ENCODE measurements at regions not wholly inside any gene's neighbourhood (a gene's known extent, or its start where the extent isn't known, plus 50 kb on each side); places are given as distances from the start of the nearest gene placed in this dataset.

DNA sequence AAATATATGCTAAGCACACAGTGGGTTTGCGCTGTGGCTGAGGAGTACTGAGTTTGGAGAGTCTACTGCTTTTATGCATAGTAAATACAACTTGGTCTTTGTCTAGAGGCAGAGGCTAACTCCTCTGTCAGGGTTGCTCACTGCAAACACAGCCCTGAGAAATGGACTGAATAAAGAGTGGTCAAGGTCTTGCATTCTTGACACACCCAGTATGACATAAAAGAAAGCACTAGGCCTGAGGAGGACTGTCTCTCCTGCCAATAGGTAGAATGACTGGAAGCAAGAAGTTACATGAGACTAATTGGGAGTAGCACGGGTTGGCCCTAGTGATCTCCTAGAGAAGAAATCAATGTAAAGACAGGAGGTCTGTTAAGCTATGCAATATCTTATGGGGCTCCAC lies 367.2 kb upstream of the B3GALT2 start:
- peaks cover 5 to 7% of the 10 kb centered on the region in 2 donors for H3K9me3 Mint-ChIP-seq
- DNase-seq, result no peak
- no peak for ATAC-seq
- peaks cover 4% of the 10 kb centered on the region for H3K4me1 Mint-ChIP-seq
- no peak overlapping the region for H3K27ac Mint-ChIP-seq
- no peaks in the 10 kb centered on the region for H3K27me3 Mint-ChIP-seq
- no peak overlapping the region for H3K4me3 Mint-ChIP-seq

DNA sequence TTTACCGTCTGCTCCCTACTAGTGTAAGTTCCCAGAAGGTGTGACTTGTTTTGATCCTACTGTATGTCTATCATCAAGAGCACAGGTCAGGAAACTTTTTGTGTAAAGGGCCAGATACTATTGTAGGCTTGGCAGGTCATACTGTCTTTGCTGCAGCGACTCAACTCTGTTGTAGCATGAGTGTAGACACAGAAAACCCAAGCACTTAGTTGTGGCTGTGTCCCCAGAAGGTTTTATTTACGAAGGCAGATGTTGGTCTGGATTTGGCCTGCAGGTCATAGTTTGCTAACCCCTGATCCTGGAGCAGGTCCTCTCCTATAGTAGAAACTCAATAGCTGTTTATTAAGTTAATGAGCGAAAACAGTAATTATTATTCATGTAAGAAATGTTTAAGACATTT lies 365.9 kb upstream of the B3GALT2 start:
- ATAC-seq (no peak), DNase-seq (no peak)
- Mint-ChIP-seq H3K4me1 (no peaks in the 10 kb centered on the region), H3K4me3 (no peak overlapping the region), H3K9me3 (peaks cover 5 to 7% of the 10 kb centered on the region in 2 donors), H3K27ac (no peak overlapping the region), H3K27me3 (no peaks in the 10 kb centered on the region)

DNA sequence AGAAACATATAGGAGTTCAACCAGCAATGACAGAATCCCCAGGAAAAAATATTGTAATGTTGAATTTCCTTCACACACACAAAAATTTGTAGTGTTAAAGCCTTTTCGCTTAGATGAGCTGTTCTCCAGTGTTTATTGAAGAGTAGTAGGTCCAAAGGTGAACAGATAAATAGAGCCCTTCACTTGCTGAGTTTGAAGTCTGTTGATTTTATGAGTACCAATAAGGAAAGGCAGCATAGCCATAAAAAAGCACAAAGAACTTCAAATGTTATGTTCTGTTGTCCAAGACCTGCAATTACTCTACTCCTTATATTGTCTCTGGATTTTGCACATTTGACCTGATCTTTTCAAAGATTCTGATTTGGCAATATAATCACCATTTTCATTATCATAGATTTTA lies 362.7 kb upstream of the B3GALT2 start:
- Mint-ChIP-seq H3K4me1 (no peaks in the 10 kb centered on the region), H3K27me3 (no peaks in the 10 kb centered on the region), H3K4me3 (no peak overlapping the region), H3K9me3 (no peaks in the 10 kb centered on the region), H3K27ac (no peak overlapping the region)
- DNase-seq (no peak), ATAC-seq (no peak)

DNA sequence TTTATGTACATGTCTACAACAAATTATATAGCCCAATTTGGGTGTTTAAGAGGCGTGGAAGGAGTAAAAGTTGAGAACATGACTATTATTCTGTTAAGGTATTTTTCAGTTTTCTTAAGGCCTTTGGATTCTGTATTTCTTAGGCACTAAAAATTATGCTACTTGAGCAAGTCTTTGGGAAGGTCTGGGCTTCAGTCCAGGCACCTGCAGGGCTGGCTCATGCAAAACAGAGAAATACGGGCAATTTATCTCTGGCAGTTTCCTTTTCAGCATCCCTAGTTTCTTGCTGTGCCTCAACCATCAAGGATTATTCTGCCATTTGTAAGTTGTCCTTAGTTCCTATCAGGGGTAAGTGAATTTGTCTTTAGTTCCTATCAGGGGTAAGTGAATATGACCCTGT lies 358.8 kb upstream of the B3GALT2 start:
- DNase-seq (no peak), ATAC-seq (no peak)
- Mint-ChIP-seq H3K27ac (no peak overlapping the region), H3K27me3 (no peaks in the 10 kb centered on the region), H3K4me3 (no peak overlapping the region), H3K4me1 (peaks cover 23% of the 10 kb centered on the region), H3K9me3 (no peaks in the 10 kb centered on the region)

DNA sequence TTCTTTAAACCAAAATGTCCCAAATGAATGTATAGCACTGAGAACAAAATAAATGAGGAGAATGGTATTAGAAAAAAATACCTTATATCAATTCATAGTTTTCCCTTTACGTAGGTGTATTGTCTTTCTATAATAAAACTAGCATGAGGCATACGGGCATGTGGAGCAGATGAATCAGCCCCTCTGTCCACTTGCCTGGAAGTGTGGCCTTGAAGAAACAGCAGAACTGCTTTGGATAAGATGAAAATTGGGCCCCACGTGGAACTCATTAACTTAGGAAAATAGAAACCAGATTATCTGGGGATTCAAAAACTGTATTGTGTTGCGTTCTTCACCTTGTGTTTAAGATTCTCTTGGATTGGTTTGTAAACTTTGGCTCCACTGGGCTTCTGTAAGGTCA lies 356.8 kb upstream of the B3GALT2 start:
- Mint-ChIP-seq H3K27me3 (no peaks in the 10 kb centered on the region), H3K27ac (no peak overlapping the region), H3K4me1 (peaks cover 42% of the 10 kb centered on the region), H3K4me3 (no peak overlapping the region), H3K9me3 (no peaks in the 10 kb centered on the region)
- no peak for DNase-seq
- ATAC-seq, result no peak

DNA sequence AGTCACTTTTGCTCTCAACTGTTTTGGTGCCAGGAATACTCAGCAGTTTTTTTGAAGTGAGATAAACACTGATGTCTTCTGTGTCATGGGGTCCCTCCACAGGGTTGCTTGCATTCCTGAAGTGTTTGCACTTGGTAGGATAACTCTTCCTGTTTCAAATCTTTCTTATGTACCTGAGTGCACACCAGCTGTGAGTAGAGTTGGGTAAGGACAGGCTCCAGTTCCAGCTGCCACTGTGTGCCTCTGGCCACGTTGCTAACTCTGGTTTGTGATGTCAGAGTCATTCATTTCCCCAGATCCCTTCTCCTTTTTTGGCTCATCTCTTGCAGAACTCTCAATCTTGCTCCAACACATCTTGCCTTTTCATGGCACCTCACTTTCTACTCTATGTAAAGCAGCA lies 356.3 kb upstream of the B3GALT2 start:
- Mint-ChIP-seq H3K9me3 (no peaks in the 10 kb centered on the region), H3K4me3 (no peak overlapping the region), H3K27ac (no peak overlapping the region), H3K4me1 (peaks cover 46% of the 10 kb centered on the region), H3K27me3 (no peaks in the 10 kb centered on the region)
- DNase-seq (no peak), ATAC-seq (no peak)

DNA sequence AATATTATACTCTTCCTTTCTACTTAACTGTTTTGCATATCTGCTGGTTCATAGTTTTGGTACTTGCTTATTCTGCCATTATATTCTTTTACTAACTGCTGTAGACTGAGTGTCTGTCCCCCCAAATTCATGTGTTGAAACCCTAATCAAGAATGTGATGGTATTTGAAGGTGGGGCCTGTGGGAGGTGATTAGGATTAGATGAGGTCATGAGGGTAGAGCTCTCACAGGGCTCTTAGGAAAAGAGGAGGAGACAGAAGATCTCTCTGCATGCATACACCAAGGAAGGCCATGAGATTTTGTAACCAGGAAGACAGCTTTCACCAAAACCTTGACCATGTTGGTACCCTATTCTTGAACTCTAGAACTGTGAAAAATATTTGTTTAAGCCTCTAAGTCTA lies 354.1 kb upstream of the B3GALT2 start:
- peak overlapping the region; percentile 61 to 64 for H3K4me3 Mint-ChIP-seq
- H3K27me3 Mint-ChIP-seq, result no peaks in the 10 kb centered on the region
- peak overlapping the region; percentile 73 to 87 for H3K27ac Mint-ChIP-seq
- ATAC-seq, result no peak
- H3K4me1 Mint-ChIP-seq, result peaks cover 58% of the 10 kb centered on the region
- no peak for DNase-seq
- H3K9me3 Mint-ChIP-seq, result no peaks in the 10 kb centered on the region

DNA sequence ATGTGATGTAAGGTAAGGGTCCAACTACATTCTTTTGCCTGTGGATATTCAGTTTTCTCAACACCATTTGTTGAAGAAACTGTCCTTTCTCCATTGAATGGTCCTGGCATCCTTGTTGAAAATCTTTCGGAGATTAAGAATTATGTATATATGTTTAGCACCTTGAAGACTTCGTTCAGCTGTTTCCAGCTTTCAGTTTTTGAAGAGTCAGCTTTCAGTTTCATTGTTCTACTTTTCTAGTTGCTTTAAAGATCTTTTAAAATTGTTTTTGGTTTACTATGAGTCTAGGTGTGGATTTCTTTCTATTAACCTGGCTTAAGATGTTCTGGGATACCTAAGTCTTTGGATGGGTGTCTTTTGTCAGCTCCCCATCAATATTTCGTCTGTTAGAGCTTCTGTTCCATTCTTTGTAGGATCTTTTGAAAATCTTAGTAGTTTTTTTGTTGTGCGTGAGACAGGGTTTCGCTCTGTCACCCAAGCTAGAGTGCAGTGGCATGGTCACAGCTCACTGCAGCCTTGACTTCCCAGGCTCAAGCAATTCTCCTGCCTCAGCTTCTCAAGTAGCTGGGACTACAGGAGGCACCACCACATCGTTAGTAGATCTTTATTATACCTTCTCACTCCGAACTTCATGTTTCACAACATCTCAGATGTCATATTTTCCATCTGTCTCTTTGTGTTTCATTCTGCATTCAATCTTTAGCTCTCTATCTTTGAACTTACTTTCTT lies 353.5 kb upstream of the B3GALT2 start:
- ATAC-seq (peak; percentile 11), DNase-seq (peak in 1 of 2 donors; percentile 10)
- Mint-ChIP-seq H3K4me3 (peak overlapping the region; percentile 61 to 64), H3K27ac (peak overlapping the region; percentile 73 to 87), H3K9me3 (no peaks in the 10 kb centered on the region), H3K4me1 (peaks cover 58% of the 10 kb centered on the region), H3K27me3 (no peaks in the 10 kb centered on the region)

DNA sequence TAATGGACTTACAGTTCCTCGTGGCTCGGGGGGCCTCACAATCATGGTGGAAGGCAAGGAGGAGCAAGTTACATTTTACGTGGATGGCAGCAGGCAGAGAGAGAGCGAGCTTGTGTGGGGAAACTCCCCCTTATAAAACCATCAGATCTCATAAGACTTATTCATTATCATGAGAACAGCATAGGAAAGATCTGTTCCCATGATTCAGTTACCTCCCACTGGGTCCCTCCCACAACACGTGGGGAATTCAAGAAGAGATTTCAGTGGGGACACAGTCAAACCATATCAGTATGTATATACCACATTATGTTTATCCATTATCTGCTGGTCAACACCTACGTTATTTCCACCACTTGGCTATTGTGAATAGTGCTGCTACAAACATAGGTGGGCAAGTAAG lies 352.3 kb upstream of the B3GALT2 start:
- H3K9me3 Mint-ChIP-seq, result no peaks in the 10 kb centered on the region
- DNase-seq (peak in 1 of 2 donors; percentile 45), ATAC-seq (peak; percentile 29)
- peaks cover 58% of the 10 kb centered on the region for H3K4me1 Mint-ChIP-seq
- H3K4me3 Mint-ChIP-seq, result peak overlapping the region; percentile 13 to 32
- peak overlapping the region in 1 of 2 donors; percentile 2 for H3K27ac Mint-ChIP-seq
- H3K27me3 Mint-ChIP-seq, result no peaks in the 10 kb centered on the region

DNA sequence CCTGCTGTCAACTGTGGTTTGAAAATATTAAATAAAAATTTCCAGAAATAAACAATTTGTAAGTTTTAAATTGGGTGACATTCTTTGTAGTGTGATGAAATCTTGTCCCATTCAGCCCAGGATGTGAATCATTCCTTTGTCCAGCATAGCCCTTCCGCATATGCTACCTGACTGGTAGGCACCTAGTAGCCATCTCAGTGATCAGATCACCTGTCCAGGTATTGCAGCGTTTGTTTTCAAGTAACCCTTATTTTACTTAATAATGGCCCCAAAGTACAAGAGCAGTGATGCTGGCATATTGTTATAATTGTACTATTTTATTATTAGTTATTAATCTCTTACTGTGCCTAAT lies 351.6 kb upstream of the B3GALT2 start:
- no peaks in the 10 kb centered on the region for H3K27me3 Mint-ChIP-seq
- peak overlapping the region in 1 of 2 donors; percentile 74 for H3K27ac Mint-ChIP-seq
- no peaks in the 10 kb centered on the region for H3K9me3 Mint-ChIP-seq
- no peak for DNase-seq
- peak overlapping the region in 1 of 2 donors; percentile 50 for H3K4me3 Mint-ChIP-seq
- ATAC-seq, result peak; percentile 12
- H3K4me1 Mint-ChIP-seq, result peaks cover 57% of the 10 kb centered on the region

DNA sequence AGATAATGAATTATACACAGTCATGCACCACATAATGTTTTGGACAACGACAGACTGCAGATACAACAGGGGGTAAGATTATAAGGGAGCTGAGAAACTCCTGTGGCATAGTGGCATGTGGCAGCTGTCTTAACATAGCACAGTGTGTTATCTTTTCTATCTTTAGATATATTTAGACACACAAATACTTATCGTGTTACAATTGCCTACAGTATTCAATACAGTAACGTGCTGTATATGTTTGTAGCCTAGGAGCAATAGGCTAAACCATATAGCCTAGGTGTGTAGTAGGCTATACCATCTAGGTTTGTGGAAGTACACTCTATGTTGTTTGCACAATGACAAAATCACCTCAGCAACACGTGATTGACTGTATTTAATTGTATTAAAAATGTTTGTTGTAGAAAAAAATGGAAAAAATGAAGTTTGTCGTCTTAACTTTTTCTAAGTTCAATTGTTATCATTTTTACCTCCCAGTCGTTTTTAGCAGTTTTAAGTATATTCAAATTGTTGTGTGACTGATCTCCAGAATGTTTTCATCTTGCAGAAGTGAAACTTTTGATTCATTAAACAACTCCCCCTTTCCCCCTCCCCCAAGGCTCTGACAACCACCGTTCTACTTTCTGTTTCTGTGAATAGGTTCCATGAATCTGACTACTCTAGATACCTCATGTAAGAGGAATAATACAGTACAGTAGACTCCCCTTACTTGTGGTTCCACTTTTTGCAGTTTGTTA lies 351.0 kb upstream of the B3GALT2 start:
- H3K4me3 Mint-ChIP-seq, result peak overlapping the region in 1 of 2 donors; percentile 50
- ATAC-seq, result peak; percentile 97
- peak overlapping the region in 1 of 2 donors; percentile 74 for H3K27ac Mint-ChIP-seq

DNA sequence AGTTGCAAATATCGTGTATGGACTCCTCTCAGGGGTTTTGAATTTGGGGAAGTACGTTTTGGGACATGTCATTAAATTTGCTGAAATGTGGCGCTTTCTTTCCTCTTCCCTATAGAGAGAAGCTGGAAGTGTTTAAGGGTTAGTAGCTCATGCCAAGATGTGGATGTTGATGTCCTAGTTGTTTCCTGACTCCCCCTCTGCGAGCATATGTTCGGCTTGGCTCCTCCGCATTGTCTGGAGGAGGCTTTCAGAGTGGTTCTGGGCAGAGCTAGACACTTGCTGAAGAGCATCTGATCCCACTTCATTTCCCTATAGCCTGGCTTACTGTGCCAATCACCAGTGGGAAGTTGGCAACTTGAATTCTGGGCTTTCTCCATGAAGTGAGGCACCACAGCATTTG lies 347.4 kb upstream of the B3GALT2 start:
- Mint-ChIP-seq H3K4me3 (no peak overlapping the region), H3K27me3 (no peaks in the 10 kb centered on the region), H3K4me1 (peaks cover 22% of the 10 kb centered on the region), H3K9me3 (peaks cover 13 to 15% of the 10 kb centered on the region in 2 donors), H3K27ac (no peak overlapping the region)
- DNase-seq, result no peak
- no peak for ATAC-seq

More for the DNA sequence above, 351.0 kb upstream of the B3GALT2 start:
- Mint-ChIP-seq H3K9me3 (no peaks in the 10 kb centered on the region), H3K27me3 (no peaks in the 10 kb centered on the region), H3K4me1 (peaks cover 52% of the 10 kb centered on the region)
- peak; percentile 49 to 76 for DNase-seq

DNA sequence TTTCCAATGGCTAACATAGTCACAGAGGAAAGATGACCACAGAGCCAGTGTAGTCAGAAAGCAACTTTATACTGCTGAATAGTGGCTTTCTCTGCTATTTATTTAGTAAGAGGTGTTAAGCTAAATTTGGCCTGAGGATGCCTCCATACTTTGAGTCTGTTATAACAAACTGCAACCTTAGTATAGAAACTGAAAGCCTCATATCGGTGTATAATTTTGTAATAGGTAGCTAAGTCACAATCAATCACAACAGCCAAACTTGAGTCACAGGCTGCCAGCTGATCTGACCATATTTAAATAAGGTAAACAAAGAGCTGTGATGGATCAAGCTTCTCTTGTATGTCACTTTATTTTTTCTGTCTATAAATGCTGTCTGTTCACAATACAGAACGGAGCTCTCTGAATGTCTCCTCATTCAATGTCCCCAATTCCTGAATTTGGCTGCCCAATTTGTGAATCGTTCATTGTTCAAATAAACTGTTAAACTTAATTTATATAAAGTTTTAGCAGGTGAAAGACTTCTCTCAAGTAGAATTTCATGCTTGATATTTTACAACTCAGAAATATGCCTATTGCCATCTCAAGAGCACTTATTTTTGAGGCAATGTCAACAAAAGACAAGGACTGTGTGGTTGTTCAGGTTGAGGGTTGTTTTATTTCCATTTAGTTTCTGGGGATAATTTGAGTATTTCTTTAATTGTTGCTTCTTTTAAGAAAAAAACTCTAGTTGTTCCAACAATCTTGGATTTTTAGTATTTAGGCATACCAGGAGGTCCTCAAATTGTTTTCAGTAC lies 339.7 kb upstream of the B3GALT2 start:
- no peak overlapping the region for H3K4me3 Mint-ChIP-seq
- no peak overlapping the region for H3K27ac Mint-ChIP-seq
- no peaks in the 10 kb centered on the region for H3K27me3 Mint-ChIP-seq
- H3K9me3 Mint-ChIP-seq, result peaks cover 9 to 12% of the 10 kb centered on the region in 2 donors
- H3K4me1 Mint-ChIP-seq, result no peaks in the 10 kb centered on the region
- ATAC-seq (peak; percentile 53), DNase-seq (no peak)

DNA sequence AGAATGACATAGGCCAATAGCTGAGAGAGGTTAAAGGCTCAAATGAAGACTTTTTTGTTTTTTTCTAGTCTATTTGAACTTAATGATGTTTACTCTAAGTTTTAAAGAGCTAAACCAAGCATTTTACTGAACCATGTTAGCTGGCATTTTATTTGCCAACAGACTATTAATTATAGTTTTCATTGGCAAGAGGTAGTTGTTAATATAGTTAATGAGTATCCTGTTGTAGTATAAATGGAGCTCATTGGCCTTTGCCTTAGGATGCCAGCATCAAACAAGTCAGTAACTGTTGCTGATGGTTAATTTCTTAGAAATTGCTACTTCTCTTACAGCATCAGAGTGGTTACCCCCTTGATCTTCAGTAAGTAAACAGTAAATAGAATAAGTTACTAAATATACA lies 339.0 kb upstream of the B3GALT2 start:
- H3K4me3 Mint-ChIP-seq, result no peak overlapping the region
- no peak for DNase-seq
- H3K4me1 Mint-ChIP-seq, result no peaks in the 10 kb centered on the region
- H3K27me3 Mint-ChIP-seq, result no peaks in the 10 kb centered on the region
- peaks cover 4 to 5% of the 10 kb centered on the region in 2 donors for H3K9me3 Mint-ChIP-seq
- no peak for ATAC-seq
- no peak overlapping the region for H3K27ac Mint-ChIP-seq

DNA sequence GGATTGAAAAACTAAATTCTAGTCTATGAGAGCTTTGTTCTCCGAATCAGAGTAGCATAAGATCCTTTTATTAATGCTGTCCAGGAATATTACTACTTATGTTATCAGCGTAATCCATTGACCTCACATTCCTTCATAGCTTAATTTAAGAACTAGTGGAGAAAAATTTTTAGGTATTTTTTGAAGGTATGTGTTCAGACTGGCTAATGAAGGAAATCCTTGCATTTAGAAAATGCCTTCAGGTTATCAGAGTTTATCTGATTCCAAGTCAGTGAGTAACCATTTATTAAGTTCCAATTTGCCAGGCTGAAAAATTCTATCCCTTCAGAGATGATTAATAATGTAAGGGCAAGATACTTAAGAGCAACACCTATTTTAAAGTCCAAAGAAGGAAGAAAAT lies 338.2 kb upstream of the B3GALT2 start:
- Mint-ChIP-seq H3K9me3 (peaks cover 4 to 6% of the 10 kb centered on the region in 2 donors), H3K27me3 (no peaks in the 10 kb centered on the region), H3K4me1 (no peaks in the 10 kb centered on the region), H3K4me3 (no peak overlapping the region), H3K27ac (no peak overlapping the region)
- ATAC-seq, result no peak
- DNase-seq, result no peak

DNA sequence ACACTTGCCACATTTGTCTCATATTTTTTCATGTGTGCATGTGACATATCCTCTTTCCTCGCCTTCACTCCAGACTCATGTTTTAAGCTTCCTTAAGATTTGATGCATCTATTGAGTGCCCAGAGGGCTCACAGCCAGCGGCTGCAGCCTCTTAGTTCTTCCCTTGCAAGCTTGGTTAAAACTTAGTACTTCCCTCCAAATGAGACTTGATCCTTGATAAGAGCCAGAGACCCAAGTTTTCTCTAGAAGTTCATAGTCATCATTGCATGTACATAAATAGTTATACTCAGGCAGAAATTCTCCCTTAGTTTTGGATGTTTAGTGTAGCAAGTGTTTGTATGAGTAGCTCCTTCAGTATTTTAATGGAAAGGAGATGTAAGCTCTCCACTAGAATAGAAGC lies 337.6 kb upstream of the B3GALT2 start:
- H3K4me1 Mint-ChIP-seq, result no peaks in the 10 kb centered on the region
- H3K27me3 Mint-ChIP-seq, result no peaks in the 10 kb centered on the region

More for the DNA sequence above, 337.6 kb upstream of the B3GALT2 start:
- Mint-ChIP-seq H3K9me3 (peaks cover 4 to 6% of the 10 kb centered on the region in 2 donors), H3K27ac (peak overlapping the region in 1 of 2 donors; percentile 88), H3K4me3 (no peak overlapping the region)
- DNase-seq, result no peak
- no peak for ATAC-seq
